Stimulated activated CD4-positive, alpha-beta T cell treated with anti-CD3 and anti-CD28 coated beads, Interleukin-1b, Interleukin-23, amount 100 ng/mL, for 24 hours (primary cell): ENCODE measurements at regions not wholly inside any gene's neighbourhood (a gene's known extent, or its start where the extent isn't known, plus 50 kb on each side); places are given as distances from the start of the nearest gene placed in this dataset.
"Not testable (repeated sequence)": the region's sequence is repeated elsewhere in the genome, so short reads cannot be mapped to it uniquely, and the experiment has no call there.

ENCODE experiments used
- DNase-seq, 4 experiments: peaks; one replicate each; pipeline ENCODE4 v3.0.0-alpha.2; 2020; ENCODE audit warnings: low read depth in 4 of 4, low spot score in 1 of 4

GRCh38 chr14:105991677-105992076, 465.3 kb downstream of the TMEM121 start:
- DNase-seq = not testable (repeated sequence)

- DNase-seq = no peak
Observed at GRCh38 chr14:105993814-105994213, 467.4 kb downstream of the TMEM121 start.

DNA sequence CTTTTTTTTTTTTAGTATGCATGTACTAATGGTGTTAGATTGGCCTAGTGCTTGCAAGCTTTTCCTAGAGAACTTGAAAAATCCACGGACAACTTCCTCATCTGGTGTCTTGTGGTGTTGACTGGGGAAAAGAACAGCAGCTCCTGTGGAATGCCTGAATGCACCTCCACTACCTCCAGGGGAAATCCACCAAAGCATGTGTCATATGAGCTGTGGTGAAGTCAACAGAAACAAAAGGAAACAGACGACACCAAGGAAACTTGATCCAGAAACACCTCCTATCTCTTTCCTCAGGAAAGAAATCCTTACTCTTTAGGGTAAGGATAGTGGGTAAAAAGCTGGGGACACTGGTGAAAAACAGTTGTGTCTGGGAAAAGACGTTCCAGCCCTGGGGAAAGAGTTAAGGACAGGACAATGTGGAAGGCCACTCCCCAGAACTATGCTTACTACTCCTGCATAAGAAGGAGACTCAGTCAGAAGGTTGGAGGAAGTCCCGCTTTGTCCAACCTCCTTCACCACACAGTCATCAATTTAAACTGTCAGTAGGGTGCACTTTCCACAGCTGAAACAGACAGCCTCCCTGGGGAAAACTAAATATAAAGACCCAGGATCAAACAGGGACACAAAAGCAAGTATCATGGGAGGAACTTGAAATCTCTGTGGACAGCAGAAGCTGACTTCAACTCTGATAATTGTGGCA, 468.8 kb downstream of the TMEM121 start:
- not testable (repeated sequence) for DNase-seq

GRCh38 chr14:105998597-105998996, 472.2 kb downstream of the TMEM121 start:
- DNase-seq = not testable (repeated sequence)

- peak in 3 of 4 experiments; percentile 65 to 86 (median 67) for DNase-seq
Observed at GRCh38 chr14:105999361-106000028, 473.1 kb downstream of the TMEM121 start.

- DNase-seq = peak in 1 of 4 experiments; percentile 52
Observed at GRCh38 chr14:106000029-106000511, 473.7 kb downstream of the TMEM121 start.

DNA sequence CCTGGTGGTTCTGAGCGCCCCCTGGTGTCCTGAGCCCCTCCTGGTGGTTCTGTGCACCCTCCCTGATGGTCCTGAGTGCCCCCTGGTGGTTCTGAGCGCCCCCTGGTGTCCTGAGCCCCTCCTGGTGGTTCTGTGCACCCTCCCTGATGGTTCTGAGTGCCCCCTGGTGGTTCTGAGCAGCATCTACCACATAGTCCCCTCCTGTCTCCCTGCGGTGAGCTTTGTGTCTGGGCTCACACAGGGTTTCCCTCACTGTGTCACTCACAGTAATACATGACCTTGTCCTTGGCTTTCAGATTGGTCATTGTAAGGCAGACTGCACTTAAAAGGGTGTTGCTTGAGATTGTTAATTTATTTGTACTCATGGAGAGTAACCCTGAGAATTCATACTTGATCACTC, 474.9 kb downstream of the TMEM121 start:
- not testable (repeated sequence) for DNase-seq

- DNase-seq = no peak
Observed at GRCh38 chr14:106003351-106003750, 477.0 kb downstream of the TMEM121 start.

GRCh38 chr14:106004937-106005795, 478.8 kb downstream of the TMEM121 start:
- peak in 1 of 4 experiments; percentile 60 for DNase-seq

GRCh38 chr14:106006043-106006442, 479.7 kb downstream of the TMEM121 start:
- DNase-seq = peak in 2 of 4 experiments; percentile 55 to 57

DNA sequence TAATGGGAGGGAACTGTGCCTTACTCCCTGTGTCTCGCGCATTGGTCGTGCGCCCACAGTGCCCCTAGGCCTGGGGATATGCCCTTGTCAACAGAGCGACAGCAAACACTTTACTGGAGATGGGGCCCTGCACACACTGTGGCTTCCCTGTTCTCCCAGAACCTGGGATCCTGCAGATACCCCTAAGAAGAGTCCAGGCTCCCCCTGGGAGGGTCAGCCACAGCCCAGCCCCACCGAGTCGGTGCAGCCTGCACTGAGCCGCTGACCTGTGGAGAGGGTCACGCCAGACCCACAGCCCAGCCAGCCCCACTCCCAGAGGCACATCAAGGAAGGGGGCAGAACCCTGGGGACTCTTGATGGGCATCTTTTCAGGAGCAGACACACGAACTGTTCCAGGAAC, 480.3 kb downstream of the TMEM121 start:
- DNase-seq = not testable (repeated sequence)

- no peak for DNase-seq
Observed at GRCh38 chr14:106010783-106011182, 484.4 kb downstream of the TMEM121 start.

GRCh38 chr14:106011631-106012360, 485.4 kb downstream of the TMEM121 start:
- peak; percentile 65 to 80 (median 67) for DNase-seq

GRCh38 chr14:106012361-106012725, 486.0 kb downstream of the TMEM121 start:
- DNase-seq = not testable (repeated sequence)

GRCh38 chr14:106013879-106014376, 487.5 kb downstream of the TMEM121 start:
- no peak for DNase-seq

DNA sequence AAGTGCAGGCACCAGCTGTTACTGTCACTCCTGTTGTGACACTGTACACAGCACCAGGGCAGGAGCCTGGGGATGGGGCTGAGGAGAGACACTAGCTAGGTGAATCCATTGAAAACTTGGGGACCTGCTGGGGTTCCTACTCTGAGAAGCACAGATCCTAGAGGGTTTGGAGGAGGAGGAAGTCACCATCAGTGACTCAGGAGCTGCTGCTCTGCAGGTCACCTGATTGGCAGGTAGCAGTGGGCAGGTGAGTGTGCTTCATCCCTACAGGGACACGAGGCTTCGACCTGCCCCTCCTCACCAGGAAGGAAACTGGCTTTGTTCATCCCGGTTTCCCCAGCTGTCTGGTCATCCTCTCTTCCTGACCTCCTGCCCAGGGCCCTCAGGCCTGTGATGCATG, 491.6 kb downstream of the TMEM121 start:
- not testable (repeated sequence) for DNase-seq

GRCh38 chr14:106021832-106022231, 495.4 kb downstream of the TMEM121 start:
- no peak for DNase-seq

- not testable (repeated sequence) for DNase-seq
Observed at GRCh38 chr14:106022648-106023047, 496.3 kb downstream of the TMEM121 start.

GRCh38 chr14:106023411-106023810, 497.0 kb downstream of the TMEM121 start:
- no peak for DNase-seq

- no peak for DNase-seq
Observed at GRCh38 chr14:106024983-106025604, 498.7 kb downstream of the TMEM121 start.
